PC-3 (cell line): ENCODE measurements at regions not wholly inside any gene's neighbourhood (a gene's known extent, or its start where the extent isn't known, plus 50 kb on each side); places are given as distances from the start of the nearest gene placed in this dataset.

Source experiments
- ATAC-seq: fragments of 200-7000 bp; cut with Tn5 transposase; 2 replicates; pipeline ENCODE4 v1.9.1; 2020; ENCODE audit warnings: mild to moderate bottlenecking, moderate library complexity
- BruUV-seq: library from RNA; stranded (reverse); fragments of 400-500 nt; replicated peaks from 2 replicates; lab custom pipeline; 2021; lab: Mats Ljungman, UMichigan
- CTCF ChIA-PET: fragments of 300-600 bp; sonication (Branson Sonifier 250); formaldehyde crosslinking; loops from one replicate; lab custom pipeline; 2022; ENCODE audit warnings: antibody characterized with exemption; lab: Charles Lee
- POLR2A ChIA-PET: fragments of 300-600 bp; sonication (Branson Sonifier 250); formaldehyde crosslinking; loops from one replicate; lab custom pipeline; 2022; ENCODE audit warnings: antibody characterized with exemption; ENCODE audit not compliant: unreplicated experiment; lab: Charles Lee
- DNase-seq: peaks from one replicate; pipeline ENCODE4 v3.0.0-alpha.2; 2015
- H2AFZ ChIP-seq: fragments of 300-600 bp; sonication (generic); 2 replicates; pipeline ENCODE4 v1.6.0; 2016; ENCODE audit warnings: antibody characterized with exemption, low read length
- H3F3A ChIP-seq: fragments of 300-600 bp; sonication (generic); one replicate; pipeline ENCODE4 v1.6.0; 2017; ENCODE audit warnings: antibody characterized with exemption, low read length, control low read depth, mild to moderate bottlenecking; ENCODE audit not compliant: unreplicated experiment
- H3K27ac ChIP-seq: fragments of 300-600 bp; sonication (generic); 2 replicates; pipeline ENCODE4 v1.5.1; 2016; ENCODE audit warnings: mild to moderate bottlenecking, low read length
- H3K27me3 ChIP-seq: fragments of 300-600 bp; sonication (generic); 2 replicates; pipeline ENCODE4 v1.6.1; 2016; ENCODE audit warnings: low read length, mixed read lengths
- H3K36me3 ChIP-seq: fragments of 300-600 bp; sonication (generic); 2 replicates; pipeline ENCODE4 v1.6.1; 2016; ENCODE audit warnings: low read depth, mixed run types, low read length, mixed read lengths
- H3K4me1 ChIP-seq: fragments of 300-600 bp; sonication (generic); 2 replicates; pipeline ENCODE4 v1.5.1; 2016; ENCODE audit warnings: low read length; ENCODE audit not compliant: insufficient read depth
- H3K4me2 ChIP-seq: fragments of 300-600 bp; sonication (generic); 2 replicates; pipeline ENCODE4 v1.6.0; 2016; ENCODE audit warnings: low read length
- H3K4me3 ChIP-seq: fragments of 300-600 bp; sonication (generic); 2 replicates; pipeline ENCODE4 v1.5.1; 2016; ENCODE audit warnings: mild to moderate bottlenecking, low read length, mixed read lengths
- H3K79me2 ChIP-seq: fragments of 300-600 bp; sonication (generic); 2 replicates; pipeline ENCODE4 v1.6.1; 2017; ENCODE audit warnings: low read length, mixed read lengths
- H3K9ac ChIP-seq: fragments of 300-600 bp; sonication (generic); 2 replicates; pipeline ENCODE4 v1.6.0; 2016; ENCODE audit warnings: mild to moderate bottlenecking, low read length
- H3K9me2 ChIP-seq: fragments of 300-600 bp; sonication (generic); replicated peaks from 2 replicates; pipeline ENCODE4 v1.6.1; 2016; ENCODE audit warnings: mixed run types, low read length, mixed read lengths
- H3K9me3 ChIP-seq: fragments of 300-600 bp; sonication (generic); 2 replicates; pipeline ENCODE4 v1.6.1; 2016; ENCODE audit warnings: low read length, mixed read lengths
- H4K20me1 ChIP-seq: fragments of 300-600 bp; sonication (generic); 2 replicates; pipeline ENCODE4 v1.6.1; 2016; ENCODE audit warnings: low read length, mixed read lengths
- CTCF ChIP-seq: fragments of 300-600 bp; sonication (generic); conservative IDR thresholded peaks from 2 replicates; pipeline ENCODE4 v1.5.1; 2017; ENCODE audit warnings: antibody characterized with exemption, low read depth, mild to moderate bottlenecking, low read length
- EZH2 ChIP-seq: fragments of 300-600 bp; sonication (generic); IDR thresholded peaks from one replicate; pipeline ENCODE4 v1.6.1; 2017; ENCODE audit warnings: antibody characterized with exemption, mild to moderate bottlenecking, low read length; ENCODE audit not compliant: unreplicated experiment
- EZH2phosphoT487 ChIP-seq: fragments of 300-600 bp; sonication (generic); IDR thresholded peaks from 2 replicates; pipeline ENCODE4 v1.6.1; 2018; ENCODE audit warnings: mild to moderate bottlenecking, antibody characterized with exemption, low read length, borderline replicate concordance
- intact Hi-C: fragments of 100-400 bp; cut with micrococcal nuclease; formaldehyde crosslinking; loops from 2 replicates; pipeline ENCODE4 v1.9.0; 2023

- ATAC-seq, result no peak
- CTCF ChIA-PET, result no interaction called here
- TF ChIP-seq EZH2phosphoT487 (no peak), EZH2 (no peak), CTCF (no peak)
- Histone ChIP-seq H4K20me1 (no peaks in the 10 kb centered on the region), H3K36me3 (no peaks in the 10 kb centered on the region), H3K9ac (no peak overlapping the region), H3K4me1 (no peaks in the 10 kb centered on the region), H3K4me3 (no peak overlapping the region), H3K4me2 (no peak overlapping the region), H3K9me2 (no peaks in the 10 kb centered on the region), H3K9me3 (no peaks in the 10 kb centered on the region), H3K27me3 (no peaks in the 10 kb centered on the region), H3F3A (no peaks in the 10 kb centered on the region), H3K79me2 (no peaks in the 10 kb centered on the region), H2AFZ (no peak overlapping the region), H3K27ac (no peak overlapping the region)
- intact Hi-C loops, result no loop called here
- POLR2A ChIA-PET, result no interaction called here
- no TSS peak for BruUV-seq
- no peak for DNase-seq
Observed at GRCh38 chr9:75592586-75592985, 297.9 kb upstream of the PCSK5 start.

- BruUV-seq, result no TSS peak
- no peaks in the 10 kb centered on the region for H3K36me3 ChIP-seq
- DNase-seq, result no peak
- CTCF ChIA-PET, result no interaction called here
- no peaks in the 10 kb centered on the region for H4K20me1 ChIP-seq
- intact Hi-C loops, result no loop called here
- H3K9me3 ChIP-seq, result no peaks in the 10 kb centered on the region
- no peaks in the 10 kb centered on the region for H3K4me1 ChIP-seq
- H3F3A ChIP-seq, result no peaks in the 10 kb centered on the region
- H2AFZ ChIP-seq, result no peak overlapping the region
- POLR2A ChIA-PET, result no interaction called here
- no peak for TF ChIP-seq EZH2phosphoT487
- TF ChIP-seq EZH2, result no peak
- TF ChIP-seq CTCF, result no peak
- ATAC-seq, result no peak
- no peaks in the 10 kb centered on the region for H3K79me2 ChIP-seq
- no peak overlapping the region for H3K4me3 ChIP-seq
- no peak overlapping the region for H3K9ac ChIP-seq
- no peaks in the 10 kb centered on the region for H3K27me3 ChIP-seq
- H3K9me2 ChIP-seq, result no peaks in the 10 kb centered on the region
- H3K4me2 ChIP-seq, result no peak overlapping the region
- no peak overlapping the region for H3K27ac ChIP-seq
Observed at GRCh38 chr9:75593920-75594319, 296.6 kb upstream of the PCSK5 start.

GRCh38 chr9:75599126-75599525 is 291.3 kb upstream of the PCSK5 start:
- POLR2A ChIA-PET, result no interaction called here
- Histone ChIP-seq H3K9me3 (no peaks in the 10 kb centered on the region), H3K79me2 (no peaks in the 10 kb centered on the region), H3K4me3 (no peak overlapping the region), H3K9ac (no peak overlapping the region), H2AFZ (no peak overlapping the region), H3K9me2 (no peaks in the 10 kb centered on the region), H3K27me3 (no peaks in the 10 kb centered on the region), H3F3A (no peaks in the 10 kb centered on the region), H3K36me3 (no peaks in the 10 kb centered on the region), H3K4me1 (no peaks in the 10 kb centered on the region), H4K20me1 (no peaks in the 10 kb centered on the region), H3K4me2 (no peak overlapping the region), H3K27ac (no peak overlapping the region)
- BruUV-seq, result no TSS peak
- no peak for DNase-seq
- CTCF ChIA-PET, result no interaction called here
- intact Hi-C loops, result no loop called here
- ATAC-seq, result no peak
- no peak for TF ChIP-seq CTCF
- no peak for TF ChIP-seq EZH2phosphoT487
- TF ChIP-seq EZH2, result no peak
